ENCODE measurements at regions not wholly inside any gene's neighbourhood (a gene's known extent, or its start where the extent isn't known, plus 50 kb on each side); places are given as distances from the start of the nearest gene placed in this dataset.
"Not testable (repeated sequence)": the region's sequence is repeated elsewhere in the genome, so short reads cannot be mapped to it uniquely, and the experiment has no call there.

GRCh38 chr2:49318531-49318930, 164.2 kb upstream of the FSHR start:
- H3K36me3 ChIP-seq (ENCODE audit: control insufficient read depth in 5 of 5, insufficient read depth in 5 of 5, low read length in 5 of 5) = no peaks in the 10 kb centered on the region
- no peaks in the 10 kb centered on the region for H3K4me1 ChIP-seq (ENCODE audit: control insufficient read depth in 5 of 5, insufficient read depth in 5 of 5, low read length in 5 of 5)
- H3K4me3 ChIP-seq (ENCODE audit: low read depth in 1 of 5, low read length in 5 of 5) = no peak overlapping the region
- no peak overlapping the region for H3K9ac ChIP-seq (ENCODE audit: low read length in 5 of 5)
- peaks cover 0 to 10% (median 8%) of the 10 kb centered on the region in 5 donors for H3K9me3 ChIP-seq (ENCODE audit: control insufficient read depth in 5 of 5, low read length in 5 of 5)
- H3K27me3 ChIP-seq (ENCODE audit: control insufficient read depth in 5 of 5, insufficient read depth in 4 of 5, low read length in 5 of 5) = no peaks in the 10 kb centered on the region
- H3K27ac ChIP-seq (ENCODE audit: low read depth, low read length) = no peak overlapping the region

DNA sequence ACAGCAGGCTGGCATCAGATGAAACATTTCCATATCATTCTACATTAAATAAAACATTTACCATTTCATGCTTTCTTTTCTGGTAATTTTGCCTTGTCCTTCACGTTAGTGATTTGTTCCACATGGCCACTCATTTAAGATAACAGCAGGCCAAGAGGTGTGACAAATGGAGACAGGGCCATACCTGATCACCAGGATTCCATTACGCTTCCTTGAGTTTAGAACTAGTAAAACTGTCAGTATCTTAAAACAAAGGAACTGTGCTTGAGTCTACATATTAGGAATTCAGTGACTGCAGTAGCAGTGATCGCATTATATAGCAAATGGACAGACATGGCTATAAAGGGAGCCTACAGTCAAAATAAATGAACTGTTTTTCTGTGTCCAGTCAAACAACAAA, 155.1 kb upstream of the FSHR start:
- H3K36me3 ChIP-seq (ENCODE audit: control insufficient read depth in 5 of 5, insufficient read depth in 5 of 5, low read length in 5 of 5) = no peaks in the 10 kb centered on the region

GRCh38 chr2:49306925-49307324, 152.6 kb upstream of the FSHR start:
- peaks cover 0 to 4% (median 0%) of the 10 kb centered on the region in 5 donors for H3K9me3 ChIP-seq (ENCODE audit: control insufficient read depth in 5 of 5, low read length in 5 of 5)
- no peaks in the 10 kb centered on the region for H3K4me1 ChIP-seq (ENCODE audit: control insufficient read depth in 5 of 5, insufficient read depth in 5 of 5, low read length in 5 of 5)
- H3K9ac ChIP-seq (ENCODE audit: low read length in 5 of 5) = no peak overlapping the region
- H3K27ac ChIP-seq (ENCODE audit: low read depth, low read length) = no peak overlapping the region
- no peaks in the 10 kb centered on the region for H3K36me3 ChIP-seq (ENCODE audit: control insufficient read depth in 5 of 5, insufficient read depth in 5 of 5, low read length in 5 of 5)
- H3K4me3 ChIP-seq (ENCODE audit: low read depth in 1 of 5, low read length in 5 of 5) = no peak overlapping the region
- H3K27me3 ChIP-seq (ENCODE audit: control insufficient read depth in 5 of 5, insufficient read depth in 4 of 5, low read length in 5 of 5) = no peaks in the 10 kb centered on the region

More for the DNA sequence above, 155.1 kb upstream of the FSHR start:
- no peak overlapping the region for H3K4me3 ChIP-seq (ENCODE audit: low read depth in 1 of 5, low read length in 5 of 5)
- no peak overlapping the region for H3K27ac ChIP-seq (ENCODE audit: low read depth, low read length)
- H3K9ac ChIP-seq (ENCODE audit: low read length in 5 of 5) = no peak overlapping the region
- H3K9me3 ChIP-seq (ENCODE audit: control insufficient read depth in 5 of 5, low read length in 5 of 5) = peaks cover 0 to 4% (median 0%) of the 10 kb centered on the region in 5 donors
- no peaks in the 10 kb centered on the region for H3K27me3 ChIP-seq (ENCODE audit: control insufficient read depth in 5 of 5, insufficient read depth in 4 of 5, low read length in 5 of 5)
- H3K4me1 ChIP-seq (ENCODE audit: control insufficient read depth in 5 of 5, insufficient read depth in 5 of 5, low read length in 5 of 5) = no peaks in the 10 kb centered on the region

- not testable (repeated sequence) for H3K9ac ChIP-seq (ENCODE audit: low read length in 5 of 5); H3K27me3 ChIP-seq (ENCODE audit: control insufficient read depth in 5 of 5, insufficient read depth in 4 of 5, low read length in 5 of 5); H3K9me3 ChIP-seq (ENCODE audit: control insufficient read depth in 5 of 5, low read length in 5 of 5); H3K4me3 ChIP-seq (ENCODE audit: low read depth in 1 of 5, low read length in 5 of 5); H3K27ac ChIP-seq (ENCODE audit: low read depth, low read length); H3K36me3 ChIP-seq (ENCODE audit: control insufficient read depth in 5 of 5, insufficient read depth in 5 of 5, low read length in 5 of 5); H3K4me1 ChIP-seq (ENCODE audit: control insufficient read depth in 5 of 5, insufficient read depth in 5 of 5, low read length in 5 of 5)
These were observed 144.4 kb upstream of the FSHR start for GRCh38 chr2:49298693-49299092.

- no peaks in the 10 kb centered on the region for H3K36me3 ChIP-seq (ENCODE audit: control insufficient read depth in 5 of 5, insufficient read depth in 5 of 5, low read length in 5 of 5)
- H3K4me1 ChIP-seq (ENCODE audit: control insufficient read depth in 5 of 5, insufficient read depth in 5 of 5, low read length in 5 of 5) = no peaks in the 10 kb centered on the region
- no peak overlapping the region for H3K4me3 ChIP-seq (ENCODE audit: low read depth in 1 of 5, low read length in 5 of 5)
- no peak overlapping the region for H3K9ac ChIP-seq (ENCODE audit: low read length in 5 of 5)
- H3K9me3 ChIP-seq (ENCODE audit: control insufficient read depth in 5 of 5, low read length in 5 of 5) = no peaks in the 10 kb centered on the region
- no peak overlapping the region for H3K27ac ChIP-seq (ENCODE audit: low read depth, low read length)
- H3K27me3 ChIP-seq (ENCODE audit: control insufficient read depth in 5 of 5, insufficient read depth in 4 of 5, low read length in 5 of 5) = no peaks in the 10 kb centered on the region
These were observed 143.9 kb upstream of the FSHR start for GRCh38 chr2:49298230-49298629.

DNA sequence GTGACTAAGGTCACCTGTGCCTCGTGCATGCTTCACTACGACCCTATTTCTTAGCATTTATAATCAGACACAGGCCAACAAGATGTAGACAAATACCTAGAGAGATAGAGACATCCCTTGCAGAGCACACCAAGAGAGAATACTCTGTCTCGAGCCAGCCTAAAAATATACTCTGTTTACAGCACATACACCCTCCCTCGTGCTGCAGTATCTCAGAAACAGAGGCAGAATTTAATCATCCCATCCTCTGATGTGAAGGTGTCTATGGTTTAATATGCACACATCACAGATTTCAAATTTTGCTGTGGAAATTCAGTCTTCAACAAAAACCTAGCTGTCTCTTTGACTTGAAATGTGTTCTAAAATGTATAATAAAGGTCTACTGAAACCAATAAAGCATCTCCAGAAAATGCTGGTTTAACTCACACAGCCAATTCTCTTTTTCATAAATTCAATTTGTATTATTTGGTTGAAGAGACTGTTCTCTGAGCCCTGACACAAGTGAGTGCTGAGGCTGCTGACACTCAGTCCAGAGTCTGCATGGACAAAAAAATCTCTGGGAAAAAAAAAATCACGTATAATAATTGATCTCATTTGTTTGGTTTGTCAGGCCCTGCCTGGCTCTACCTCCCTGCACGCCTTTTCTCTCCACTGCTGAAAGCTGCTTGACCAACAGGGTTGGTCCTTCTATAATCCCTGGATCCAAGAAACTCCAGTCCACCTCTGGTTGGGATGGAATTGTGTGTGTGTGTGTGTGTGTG, 142.0 kb upstream of the FSHR start:
- Histone ChIP-seq H3K27ac (ENCODE audit: low read depth, low read length) (no peak overlapping the region), H3K36me3 (ENCODE audit: control insufficient read depth in 5 of 5, insufficient read depth in 5 of 5, low read length in 5 of 5) (no peaks in the 10 kb centered on the region)

DNA sequence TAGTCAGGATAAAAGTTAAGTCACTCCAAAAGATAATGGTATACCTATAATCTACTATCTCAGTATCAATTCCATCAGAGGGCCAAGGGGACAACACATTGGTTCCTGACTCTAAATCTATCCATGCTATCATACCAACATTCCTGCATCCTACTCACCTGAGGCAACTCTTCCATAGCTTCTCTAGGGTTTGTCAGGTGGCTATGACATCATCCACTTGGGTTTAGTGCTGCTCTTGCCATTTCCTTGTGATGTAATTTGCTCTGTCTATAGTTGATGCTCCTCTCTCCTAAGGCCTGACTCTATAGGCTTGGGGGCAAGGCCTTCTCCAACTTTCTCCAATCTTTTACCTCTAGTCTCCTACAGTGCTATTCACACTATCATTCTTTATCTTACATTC, 139.9 kb upstream of the FSHR start:
- no peak overlapping the region for H3K9ac ChIP-seq (ENCODE audit: low read length in 5 of 5)
- H3K4me1 ChIP-seq (ENCODE audit: control insufficient read depth in 5 of 5, insufficient read depth in 5 of 5, low read length in 5 of 5) = no peaks in the 10 kb centered on the region
- H3K9me3 ChIP-seq (ENCODE audit: control insufficient read depth in 5 of 5, low read length in 5 of 5) = no peaks in the 10 kb centered on the region
- H3K27me3 ChIP-seq (ENCODE audit: control insufficient read depth in 5 of 5, insufficient read depth in 4 of 5, low read length in 5 of 5) = no peaks in the 10 kb centered on the region
- no peak overlapping the region for H3K27ac ChIP-seq (ENCODE audit: low read depth, low read length)
- H3K36me3 ChIP-seq (ENCODE audit: control insufficient read depth in 5 of 5, insufficient read depth in 5 of 5, low read length in 5 of 5) = no peaks in the 10 kb centered on the region
- no peak overlapping the region for H3K4me3 ChIP-seq (ENCODE audit: low read depth in 1 of 5, low read length in 5 of 5)

More for the DNA sequence above, 142.0 kb upstream of the FSHR start:
- no peak overlapping the region for H3K9ac ChIP-seq (ENCODE audit: low read length in 5 of 5)
- H3K27me3 ChIP-seq (ENCODE audit: control insufficient read depth in 5 of 5, insufficient read depth in 4 of 5, low read length in 5 of 5) = no peaks in the 10 kb centered on the region
- no peaks in the 10 kb centered on the region for H3K9me3 ChIP-seq (ENCODE audit: control insufficient read depth in 5 of 5, low read length in 5 of 5)
- no peak overlapping the region for H3K4me3 ChIP-seq (ENCODE audit: low read depth in 1 of 5, low read length in 5 of 5)
- H3K4me1 ChIP-seq (ENCODE audit: control insufficient read depth in 5 of 5, insufficient read depth in 5 of 5, low read length in 5 of 5) = no peaks in the 10 kb centered on the region

DNA sequence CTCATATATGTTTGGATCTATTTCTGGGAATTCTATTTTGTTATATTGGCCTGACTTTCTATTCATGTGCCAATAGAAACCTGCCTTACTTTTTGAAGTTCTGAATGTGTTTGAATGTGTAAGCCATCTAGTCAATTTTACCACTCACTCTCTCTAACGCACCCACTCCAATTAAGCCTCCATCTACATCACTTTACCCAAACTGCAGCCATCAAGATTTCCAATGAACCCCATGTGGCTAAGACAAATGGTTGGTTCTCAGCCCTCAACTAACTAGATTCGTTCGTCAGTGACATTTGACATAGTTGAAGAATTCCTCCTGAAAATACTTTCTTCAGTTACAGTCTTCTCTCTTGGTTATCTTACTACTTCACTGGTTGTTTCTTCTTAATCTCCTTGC, 137.3 kb upstream of the FSHR start:
- H3K27me3 ChIP-seq (ENCODE audit: control insufficient read depth in 5 of 5, insufficient read depth in 4 of 5, low read length in 5 of 5) = no peaks in the 10 kb centered on the region
- no peaks in the 10 kb centered on the region for H3K9me3 ChIP-seq (ENCODE audit: control insufficient read depth in 5 of 5, low read length in 5 of 5)
- H3K4me3 ChIP-seq (ENCODE audit: low read depth in 1 of 5, low read length in 5 of 5) = no peak overlapping the region
- H3K36me3 ChIP-seq (ENCODE audit: control insufficient read depth in 5 of 5, insufficient read depth in 5 of 5, low read length in 5 of 5) = no peaks in the 10 kb centered on the region
- no peak overlapping the region for H3K27ac ChIP-seq (ENCODE audit: low read depth, low read length)
- no peak overlapping the region for H3K9ac ChIP-seq (ENCODE audit: low read length in 5 of 5)
- H3K4me1 ChIP-seq (ENCODE audit: control insufficient read depth in 5 of 5, insufficient read depth in 5 of 5, low read length in 5 of 5) = peaks cover 0 to 5% (median 2%) of the 10 kb centered on the region in 5 donors

DNA sequence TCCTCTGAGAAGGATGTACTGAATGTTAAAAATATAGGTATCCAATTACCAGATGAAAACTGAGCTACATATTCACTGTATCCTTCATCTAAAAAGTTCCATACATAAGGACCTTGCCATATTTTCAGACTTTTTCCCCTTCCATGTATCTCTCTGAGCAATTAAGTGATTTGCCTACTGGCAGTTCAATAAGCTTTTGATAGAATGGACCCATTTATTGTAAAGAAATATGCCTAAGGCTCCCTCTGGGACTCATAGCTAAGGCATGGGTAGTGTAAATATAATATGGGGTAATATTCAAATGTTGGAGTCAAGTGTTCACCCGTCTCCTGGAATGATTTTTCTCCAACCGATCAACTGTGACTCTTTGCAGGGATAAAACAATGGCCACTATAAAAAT, 135.4 kb upstream of the FSHR start:
- peaks cover 0 to 5% (median 2%) of the 10 kb centered on the region in 5 donors for H3K4me1 ChIP-seq (ENCODE audit: control insufficient read depth in 5 of 5, insufficient read depth in 5 of 5, low read length in 5 of 5)
- no peak overlapping the region for H3K27ac ChIP-seq (ENCODE audit: low read depth, low read length)
- no peaks in the 10 kb centered on the region for H3K27me3 ChIP-seq (ENCODE audit: control insufficient read depth in 5 of 5, insufficient read depth in 4 of 5, low read length in 5 of 5)
- no peak overlapping the region for H3K9ac ChIP-seq (ENCODE audit: low read length in 5 of 5)
- H3K9me3 ChIP-seq (ENCODE audit: control insufficient read depth in 5 of 5, low read length in 5 of 5) = no peaks in the 10 kb centered on the region
- no peak overlapping the region for H3K4me3 ChIP-seq (ENCODE audit: low read depth in 1 of 5, low read length in 5 of 5)
- H3K36me3 ChIP-seq (ENCODE audit: control insufficient read depth in 5 of 5, insufficient read depth in 5 of 5, low read length in 5 of 5) = no peaks in the 10 kb centered on the region

DNA sequence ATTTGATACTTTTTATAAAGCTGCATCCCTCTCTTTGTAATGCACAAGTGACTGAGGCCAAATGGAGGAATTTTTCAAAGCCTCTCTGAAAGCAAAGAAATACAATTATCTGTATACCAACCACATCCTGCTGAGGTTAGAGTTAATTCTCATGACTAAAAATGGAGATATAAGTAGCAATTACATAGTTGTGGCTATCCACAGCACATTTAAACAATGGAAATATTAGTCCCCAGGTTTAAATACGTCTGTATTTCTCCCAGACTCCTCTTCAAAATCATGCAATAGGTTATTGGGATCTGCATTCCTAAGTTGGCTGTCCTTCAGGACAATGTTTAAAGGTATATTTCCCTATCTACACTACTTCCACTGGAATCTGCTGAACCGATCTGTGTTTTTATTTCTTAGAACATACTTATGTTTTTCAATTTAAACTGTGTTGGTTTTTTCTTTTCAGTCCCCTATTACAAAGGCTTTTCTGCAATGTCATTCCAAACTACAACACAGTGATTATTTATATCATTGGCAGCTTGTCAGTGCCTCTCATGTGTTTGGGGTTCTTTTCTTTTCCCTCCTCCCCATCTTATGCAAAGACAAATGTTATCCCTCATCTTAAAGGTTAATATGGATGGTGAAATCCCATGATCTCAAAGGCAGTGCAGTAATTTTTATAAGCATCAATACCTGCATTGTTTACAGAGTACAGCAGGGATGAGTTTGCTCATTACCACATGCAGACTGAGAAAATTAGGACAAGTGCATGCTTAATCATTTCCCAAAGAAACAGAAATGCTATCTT, 134.8 kb upstream of the FSHR start:
- H3K4me3 ChIP-seq (ENCODE audit: low read depth in 1 of 5, low read length in 5 of 5) = no peak overlapping the region
- no peaks in the 10 kb centered on the region for H3K27me3 ChIP-seq (ENCODE audit: control insufficient read depth in 5 of 5, insufficient read depth in 4 of 5, low read length in 5 of 5)
- no peak overlapping the region for H3K27ac ChIP-seq (ENCODE audit: low read depth, low read length)
- peaks cover 0 to 5% (median 2%) of the 10 kb centered on the region in 5 donors for H3K4me1 ChIP-seq (ENCODE audit: control insufficient read depth in 5 of 5, insufficient read depth in 5 of 5, low read length in 5 of 5)
- H3K36me3 ChIP-seq (ENCODE audit: control insufficient read depth in 5 of 5, insufficient read depth in 5 of 5, low read length in 5 of 5) = no peaks in the 10 kb centered on the region
- no peaks in the 10 kb centered on the region for H3K9me3 ChIP-seq (ENCODE audit: control insufficient read depth in 5 of 5, low read length in 5 of 5)
- H3K9ac ChIP-seq (ENCODE audit: low read length in 5 of 5) = no peak overlapping the region

Data from subcutaneous abdominal adipose tissue (tissue), 5 donors.